ENCODE measurements at regions not wholly inside any gene's neighbourhood (a gene's known extent, or its start where the extent isn't known, plus 50 kb on each side); places are given as distances from the start of the nearest gene placed in this dataset.

GRCh38 chr6:159443417-159443920 lies 249.6 kb downstream of the SOD2 start:
- no peak for DNase-seq (ENCODE audit: low read depth, low spot score)
- CTCF ChIA-PET = no interaction called here
- POLR2A ChIA-PET = no interaction called here
- TF ChIP-seq, protein P1, sequence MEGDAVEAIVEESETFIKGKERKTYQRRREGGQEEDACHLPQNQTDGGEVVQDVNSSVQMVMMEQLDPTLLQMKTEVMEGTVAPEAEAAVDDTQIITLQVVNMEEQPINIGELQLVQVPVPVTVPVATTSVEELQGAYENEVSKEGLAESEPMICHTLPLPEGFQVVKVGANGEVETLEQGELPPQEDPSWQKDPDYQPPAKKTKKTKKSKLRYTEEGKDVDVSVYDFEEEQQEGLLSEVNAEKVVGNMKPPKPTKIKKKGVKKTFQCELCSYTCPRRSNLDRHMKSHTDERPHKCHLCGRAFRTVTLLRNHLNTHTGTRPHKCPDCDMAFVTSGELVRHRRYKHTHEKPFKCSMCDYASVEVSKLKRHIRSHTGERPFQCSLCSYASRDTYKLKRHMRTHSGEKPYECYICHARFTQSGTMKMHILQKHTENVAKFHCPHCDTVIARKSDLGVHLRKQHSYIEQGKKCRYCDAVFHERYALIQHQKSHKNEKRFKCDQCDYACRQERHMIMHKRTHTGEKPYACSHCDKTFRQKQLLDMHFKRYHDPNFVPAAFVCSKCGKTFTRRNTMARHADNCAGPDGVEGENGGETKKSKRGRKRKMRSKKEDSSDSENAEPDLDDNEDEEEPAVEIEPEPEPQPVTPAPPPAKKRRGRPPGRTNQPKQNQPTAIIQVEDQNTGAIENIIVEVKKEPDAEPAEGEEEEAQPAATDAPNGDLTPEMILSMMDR (IDR thresholded peaks at IDR 0.05; ENCODE audit: insufficient read depth, low read length, missing control alignments) = no peak
- no peak overlapping the region for H3K4me3 ChIP-seq (ENCODE audit: low read depth, low read length)

DNA sequence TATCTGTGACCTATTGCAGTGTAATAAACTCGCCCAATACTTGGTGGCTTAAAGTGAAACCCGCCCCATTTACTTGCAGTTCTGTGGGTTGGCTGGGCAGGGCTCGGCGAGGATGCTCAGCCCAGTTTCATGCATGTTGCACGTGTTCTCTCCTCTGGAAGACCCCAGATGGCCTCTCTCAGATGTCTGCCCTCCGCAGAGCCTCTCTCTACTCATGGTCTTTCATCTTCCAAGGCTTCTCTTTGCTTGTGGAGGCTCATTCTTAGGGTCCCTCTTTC lies 251.4 kb downstream of the SOD2 start:
- ChIA-PET CTCF (no interaction called here), POLR2A (no interaction called here)
- no peak for DNase-seq (ENCODE audit: low read depth, low spot score)
- TF ChIP-seq, protein P1 (IDR thresholded peaks at IDR 0.05; ENCODE audit: insufficient read depth, low read length, missing control alignments) = no peak
- no peak overlapping the region for H3K4me3 ChIP-seq (ENCODE audit: low read depth, low read length)

DNA sequence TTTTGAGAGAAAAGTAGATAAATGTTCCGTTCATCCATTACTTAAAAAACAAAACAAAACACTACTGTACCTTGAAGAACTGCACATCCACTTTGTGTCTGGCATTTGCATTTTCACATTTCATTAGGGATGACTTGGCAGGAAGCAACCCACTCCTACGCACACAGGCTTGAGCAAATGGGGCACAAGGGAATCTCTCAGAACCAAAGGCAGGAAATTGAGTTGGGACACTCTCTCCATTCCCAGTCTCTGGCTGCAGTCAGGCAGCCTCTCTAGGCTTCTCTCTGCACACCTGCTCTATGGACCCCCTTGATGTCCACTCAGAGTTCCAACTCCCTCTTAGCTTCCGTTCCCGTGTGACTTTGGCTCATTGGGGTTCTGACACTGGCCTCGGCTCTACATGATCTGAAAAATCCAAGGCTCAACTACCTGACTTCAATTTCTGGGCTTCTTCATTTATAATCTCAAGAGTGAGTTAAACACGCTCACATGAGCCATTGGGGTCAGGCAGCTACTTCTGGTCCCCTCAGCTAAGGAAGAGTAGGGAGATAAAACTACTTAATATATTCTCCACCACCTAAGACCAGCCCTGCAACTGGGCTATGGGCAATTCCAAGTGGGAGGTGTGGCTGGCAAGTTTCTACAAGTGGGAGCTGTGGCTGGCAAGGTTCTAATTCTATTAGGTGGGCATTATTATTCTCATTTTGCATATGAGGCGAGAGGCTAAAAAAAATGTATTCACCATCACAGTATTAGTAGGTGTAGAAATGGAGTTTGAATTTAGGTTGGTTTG lies 251.9 kb downstream of the SOD2 start:
- POLR2A ChIA-PET = no interaction called here

GRCh38 chr6:159440349-159440748 lies 252.7 kb downstream of the SOD2 start:
- CTCF ChIA-PET = no interaction called here
- no peak overlapping the region for H3K4me3 ChIP-seq (ENCODE audit: low read depth, low read length)
- POLR2A ChIA-PET = no interaction called here
- TF ChIP-seq, protein P1 (IDR thresholded peaks at IDR 0.05; ENCODE audit: insufficient read depth, low read length, missing control alignments) = no peak
- no peak for DNase-seq (ENCODE audit: low read depth, low spot score)

More for the DNA sequence above, 251.9 kb downstream of the SOD2 start:
- CTCF ChIA-PET = no interaction called here
- DNase-seq (ENCODE audit: low read depth, low spot score) = no peak
- H3K4me3 ChIP-seq (ENCODE audit: low read depth, low read length) = no peak overlapping the region
- TF ChIP-seq, protein P1 (IDR thresholded peaks at IDR 0.05; ENCODE audit: insufficient read depth, low read length, missing control alignments) = no peak

- DNase-seq (ENCODE audit: low read depth, low spot score) = no peak
- ChIA-PET CTCF (no interaction called here), POLR2A (no interaction called here)
- no peak overlapping the region for H3K4me3 ChIP-seq (ENCODE audit: low read depth, low read length)
- TF ChIP-seq, protein P1 (IDR thresholded peaks at IDR 0.05; ENCODE audit: insufficient read depth, low read length, missing control alignments) = no peak
These were observed 253.4 kb downstream of the SOD2 start for GRCh38 chr6:159439651-159440050.

GRCh38 chr6:159438106-159438505 lies 254.9 kb downstream of the SOD2 start:
- no peak for DNase-seq (ENCODE audit: low read depth, low spot score)
- CTCF ChIA-PET = no interaction called here
- no peak overlapping the region for H3K4me3 ChIP-seq (ENCODE audit: low read depth, low read length)
- POLR2A ChIA-PET = no interaction called here
- TF ChIP-seq, protein P1 (IDR thresholded peaks at IDR 0.05; ENCODE audit: insufficient read depth, low read length, missing control alignments) = no peak
